Stimulated activated CD4-positive, alpha-beta T cell treated with anti-CD3 and anti-CD28 coated beads, TNF-alpha, amount 100 ng/mL, for 24 hours (primary cell): ENCODE measurements at regions not wholly inside any gene's neighbourhood (a gene's known extent, or its start where the extent isn't known, plus 50 kb on each side); places are given as distances from the start of the nearest gene placed in this dataset.

Experiments
- DNase-seq, 3 experiments: peaks; one replicate each; pipeline ENCODE4 v3.0.0-alpha.2; 2020; ENCODE audit warnings: low read depth in 3 of 3

GRCh38 chr13:99642841-99643240, 141.6 kb downstream of the TM9SF2 start:
- no peak for DNase-seq

- no peak for DNase-seq
Observed at GRCh38 chr13:99642006-99642405, 140.7 kb downstream of the TM9SF2 start.

GRCh38 chr13:99640260-99640659, 139.0 kb downstream of the TM9SF2 start:
- DNase-seq, result no peak

- no peak for DNase-seq
Observed at GRCh38 chr13:99639126-99639525, 137.9 kb downstream of the TM9SF2 start.

- no peak for DNase-seq
Observed at GRCh38 chr13:99636728-99637353, 135.6 kb downstream of the TM9SF2 start.

- DNase-seq, result no peak
Observed at GRCh38 chr13:99636306-99636705, 135.0 kb downstream of the TM9SF2 start.

GRCh38 chr13:99634672-99635071, 133.4 kb downstream of the TM9SF2 start:
- DNase-seq, result no peak

- DNase-seq, result no peak
Observed at GRCh38 chr13:99630269-99630898, 129.1 kb downstream of the TM9SF2 start.

- DNase-seq, result no peak
Observed at GRCh38 chr13:99629641-99630040, 128.4 kb downstream of the TM9SF2 start.

GRCh38 chr13:99628442-99628841, 127.2 kb downstream of the TM9SF2 start:
- no peak for DNase-seq

- no peak for DNase-seq
Observed at GRCh38 chr13:99626461-99627082, 125.3 kb downstream of the TM9SF2 start.

GRCh38 chr13:99624936-99625540, 123.8 kb downstream of the TM9SF2 start:
- DNase-seq, result no peak

- no peak for DNase-seq
Observed at GRCh38 chr13:99620806-99621205, 119.5 kb downstream of the TM9SF2 start.

- no peak for DNase-seq
Observed at GRCh38 chr13:99619207-99619606, 117.9 kb downstream of the TM9SF2 start.

GRCh38 chr13:99617474-99618255, 116.4 kb downstream of the TM9SF2 start:
- peak in 1 of 3 experiments; percentile 11 for DNase-seq

GRCh38 chr13:99614465-99614885, 113.2 kb downstream of the TM9SF2 start:
- DNase-seq, result no peak
